Vagina (tissue), 2 donors: ENCODE measurements at regions not wholly inside any gene's neighbourhood (a gene's known extent, or its start where the extent isn't known, plus 50 kb on each side); places are given as distances from the start of the nearest gene placed in this dataset.

ENCODE experiments used
- DNase-seq, 2 donors: peaks; one replicate each; pipeline ENCODE4 v3.0.0-alpha.2; 2017; ENCODE audit errors: extremely low spot score in 2 of 2
- H3K27ac ChIP-seq: fragments of 200-600 bp; sonication (generic); one replicate; pipeline ENCODE4 v1.5.1; 2019
- H3K27me3 ChIP-seq: fragments of 200-600 bp; sonication (generic); one replicate; pipeline ENCODE4 v1.5.1; 2019
- H3K36me3 ChIP-seq, 2 donors: fragments of 200-600 bp; sonication (generic); one replicate each; pipeline ENCODE4 v1.5.1; 2017 to 2019
- H3K4me1 ChIP-seq: fragments of 200-600 bp; sonication (generic); one replicate; pipeline ENCODE4 v1.5.1; 2019
- H3K4me3 ChIP-seq, 2 donors: fragments of 200-600 bp; sonication (generic); 1 replicate in 1 of 2; 2 replicates in 1 of 2; pipeline ENCODE4 v1.5.1; 2016 to 2019
- H3K9me3 ChIP-seq: fragments of 200-600 bp; sonication (generic); one replicate; pipeline ENCODE4 v1.5.1; 2019
- POLR2A ChIP-seq, 2 donors: fragments of 450-650 bp; IDR thresholded peaks; one replicate each; pipeline ENCODE4 v1.6.1; 2017; ENCODE audit warnings: antibody characterized with exemption in 2 of 2, mild to moderate bottlenecking in 2 of 2, moderate library complexity in 2 of 2
- POLR2AphosphoS5 ChIP-seq, 2 donors: sonication (generic); formaldehyde crosslinking; IDR thresholded peaks; one replicate each; pipeline ENCODE4 v1.9.0; 2017; ENCODE audit warnings: antibody characterized with exemption in 2 of 2, mild to moderate bottlenecking in 2 of 2, low read depth in 1 of 2; ENCODE audit not compliant: insufficient read depth in 1 of 2
- intact Hi-C: fragments of 100-400 bp; cut with DNase I; formaldehyde crosslinking; loops from one replicate; pipeline ENCODE4 v1.15.1; 2023
- TF ChIP-seq, protein P1 (sequence below), 3 experiments: fragments of 450-650 bp in 2 of 3; fragments of 200-600 bp in 1 of 3; sonication (generic) in 1 of 3; IDR thresholded peaks; one replicate each; pipeline ENCODE4 v1.5.1; 2017 to 2019; ENCODE audit warnings: antibody characterized with exemption in 3 of 3, mild to moderate bottlenecking in 2 of 3, moderate library complexity in 2 of 3

DNA sequence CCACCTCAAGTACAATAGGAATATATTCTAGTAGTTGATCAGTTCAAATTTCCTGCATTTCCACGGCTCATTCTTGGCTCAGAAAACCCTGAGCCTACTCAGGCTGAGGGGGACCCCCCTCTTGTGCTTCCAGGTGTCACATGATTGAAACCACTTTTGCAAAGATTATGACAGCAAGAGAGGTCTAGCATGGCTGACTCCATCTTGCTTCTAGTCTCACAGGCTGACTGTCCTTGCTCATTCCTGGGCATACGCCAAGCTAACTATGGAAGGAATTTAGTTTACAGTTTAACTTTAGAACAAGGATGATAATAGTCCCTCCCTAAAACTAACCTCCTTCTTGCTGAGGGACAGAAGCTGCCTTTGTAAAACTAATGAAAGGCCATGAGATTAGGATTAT is 154.1 kb downstream of the SNX18 start:
- H3K27ac ChIP-seq, result peak overlapping the region; percentile 17
- no peaks in the 10 kb centered on the region for H3K9me3 ChIP-seq
- TF ChIP-seq POLR2AphosphoS5 (IDR thresholded peaks at IDR 0.05; ENCODE audit: insufficient read depth in 1 of 2, low read depth in 1 of 2) (no peak), POLR2A (IDR thresholded peaks at IDR 0.05) (no peak)
- TF ChIP-seq, protein P1, sequence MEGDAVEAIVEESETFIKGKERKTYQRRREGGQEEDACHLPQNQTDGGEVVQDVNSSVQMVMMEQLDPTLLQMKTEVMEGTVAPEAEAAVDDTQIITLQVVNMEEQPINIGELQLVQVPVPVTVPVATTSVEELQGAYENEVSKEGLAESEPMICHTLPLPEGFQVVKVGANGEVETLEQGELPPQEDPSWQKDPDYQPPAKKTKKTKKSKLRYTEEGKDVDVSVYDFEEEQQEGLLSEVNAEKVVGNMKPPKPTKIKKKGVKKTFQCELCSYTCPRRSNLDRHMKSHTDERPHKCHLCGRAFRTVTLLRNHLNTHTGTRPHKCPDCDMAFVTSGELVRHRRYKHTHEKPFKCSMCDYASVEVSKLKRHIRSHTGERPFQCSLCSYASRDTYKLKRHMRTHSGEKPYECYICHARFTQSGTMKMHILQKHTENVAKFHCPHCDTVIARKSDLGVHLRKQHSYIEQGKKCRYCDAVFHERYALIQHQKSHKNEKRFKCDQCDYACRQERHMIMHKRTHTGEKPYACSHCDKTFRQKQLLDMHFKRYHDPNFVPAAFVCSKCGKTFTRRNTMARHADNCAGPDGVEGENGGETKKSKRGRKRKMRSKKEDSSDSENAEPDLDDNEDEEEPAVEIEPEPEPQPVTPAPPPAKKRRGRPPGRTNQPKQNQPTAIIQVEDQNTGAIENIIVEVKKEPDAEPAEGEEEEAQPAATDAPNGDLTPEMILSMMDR (IDR thresholded peaks at IDR 0.05), result no peak
- H3K36me3 ChIP-seq, result no peaks in the 10 kb centered on the region
- H3K4me3 ChIP-seq, result no peak overlapping the region
- peaks cover 14% of the 10 kb centered on the region for H3K4me1 ChIP-seq
- peak in 1 of 2 donors; percentile 29 for DNase-seq
- intact Hi-C loops, result no loop called here
- H3K27me3 ChIP-seq, result no peaks in the 10 kb centered on the region

DNA sequence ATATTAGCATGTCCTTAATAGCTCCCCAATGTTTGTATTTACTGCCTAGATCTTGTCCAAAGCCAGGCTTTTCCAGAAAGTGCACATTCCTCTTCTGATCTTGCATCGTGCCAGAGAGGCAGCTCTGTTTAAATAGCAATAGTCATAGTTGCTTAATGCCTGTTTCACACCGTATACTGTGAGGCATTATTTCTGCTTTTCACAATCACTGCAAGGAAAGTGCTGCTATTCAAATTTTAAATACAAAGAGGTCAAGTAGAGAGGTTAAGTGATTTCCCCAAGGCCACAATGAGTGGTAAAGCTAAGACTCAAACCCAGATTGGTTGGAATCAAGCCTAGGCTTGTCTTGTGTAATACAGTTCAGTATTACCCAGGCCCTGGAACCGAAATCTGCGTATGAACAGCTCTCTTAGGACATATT is 153.6 kb downstream of the SNX18 start:
- Histone ChIP-seq H3K36me3 (no peaks in the 10 kb centered on the region), H3K27ac (peak overlapping the region; percentile 17), H3K9me3 (no peaks in the 10 kb centered on the region), H3K4me1 (peaks cover 14% of the 10 kb centered on the region), H3K27me3 (no peaks in the 10 kb centered on the region), H3K4me3 (no peak overlapping the region)
- intact Hi-C loops, result no loop called here
- DNase-seq, result peak in 1 of 2 donors; percentile 71
- TF ChIP-seq POLR2AphosphoS5 (IDR thresholded peaks at IDR 0.05; ENCODE audit: insufficient read depth in 1 of 2, low read depth in 1 of 2) (peak in 1 of 2 donors; percentile 33), POLR2A (IDR thresholded peaks at IDR 0.05) (no peak)
- TF ChIP-seq, protein P1 (IDR thresholded peaks at IDR 0.05), result no peak

DNA sequence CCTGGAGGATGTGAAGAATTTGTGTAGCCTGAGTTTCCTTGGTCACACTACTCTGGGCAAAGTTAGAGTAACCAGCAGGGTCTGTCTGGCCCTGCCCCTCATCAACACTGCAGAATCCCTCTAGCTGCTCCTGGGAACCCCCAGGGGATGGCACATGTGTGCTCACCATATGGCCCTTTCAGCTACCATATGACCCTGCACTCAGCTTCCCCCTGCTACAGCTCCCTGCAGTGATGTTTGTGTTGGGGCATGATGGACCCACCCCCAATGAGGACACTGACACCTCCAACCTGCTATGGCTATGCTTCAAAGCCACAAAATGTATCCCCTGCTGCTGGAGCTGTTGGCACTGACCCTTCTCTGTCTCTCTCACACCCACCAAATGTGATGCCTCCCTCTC is 152.7 kb downstream of the SNX18 start:
- H3K9me3 ChIP-seq, result no peaks in the 10 kb centered on the region
- H3K4me3 ChIP-seq, result no peak overlapping the region
- H3K27me3 ChIP-seq, result no peaks in the 10 kb centered on the region
- peaks cover 14% of the 10 kb centered on the region for H3K4me1 ChIP-seq
- DNase-seq, result no peak
- no peaks in the 10 kb centered on the region for H3K36me3 ChIP-seq
- TF ChIP-seq, protein P1 (IDR thresholded peaks at IDR 0.05), result no peak
- TF ChIP-seq POLR2AphosphoS5 (IDR thresholded peaks at IDR 0.05; ENCODE audit: insufficient read depth in 1 of 2, low read depth in 1 of 2), result no peak
- TF ChIP-seq POLR2A (IDR thresholded peaks at IDR 0.05), result no peak
- intact Hi-C loops, result no loop called here
- peak overlapping the region; percentile 33 for H3K27ac ChIP-seq

DNA sequence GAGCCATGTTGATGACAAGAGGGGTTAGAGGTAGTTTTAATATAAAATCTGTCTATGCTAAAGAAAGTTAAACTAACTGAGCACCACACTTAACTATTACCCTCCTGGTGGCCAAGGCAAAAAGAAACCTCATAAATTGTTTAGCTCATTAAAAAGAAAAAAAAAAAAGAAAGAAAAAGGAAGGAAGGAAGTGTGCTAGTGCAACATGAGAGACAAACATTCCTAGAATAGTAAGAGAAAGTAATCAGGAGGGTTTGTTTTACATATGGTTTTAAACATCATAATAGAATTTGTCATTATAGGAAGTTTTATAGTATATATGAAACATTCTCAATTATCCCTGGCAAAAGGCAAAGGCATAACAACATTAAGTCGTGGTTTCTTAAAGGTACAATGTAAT is 152.3 kb downstream of the SNX18 start:
- no peaks in the 10 kb centered on the region for H3K27me3 ChIP-seq
- no peak overlapping the region for H3K4me3 ChIP-seq
- H3K36me3 ChIP-seq, result no peaks in the 10 kb centered on the region
- H3K9me3 ChIP-seq, result no peaks in the 10 kb centered on the region
- H3K27ac ChIP-seq, result no peak overlapping the region
- peaks cover 14% of the 10 kb centered on the region for H3K4me1 ChIP-seq
- DNase-seq, result no peak
- TF ChIP-seq POLR2A (IDR thresholded peaks at IDR 0.05) (no peak), POLR2AphosphoS5 (IDR thresholded peaks at IDR 0.05; ENCODE audit: insufficient read depth in 1 of 2, low read depth in 1 of 2) (no peak)
- TF ChIP-seq, protein P1 (IDR thresholded peaks at IDR 0.05), result no peak
- intact Hi-C loops, result no loop called here

DNA sequence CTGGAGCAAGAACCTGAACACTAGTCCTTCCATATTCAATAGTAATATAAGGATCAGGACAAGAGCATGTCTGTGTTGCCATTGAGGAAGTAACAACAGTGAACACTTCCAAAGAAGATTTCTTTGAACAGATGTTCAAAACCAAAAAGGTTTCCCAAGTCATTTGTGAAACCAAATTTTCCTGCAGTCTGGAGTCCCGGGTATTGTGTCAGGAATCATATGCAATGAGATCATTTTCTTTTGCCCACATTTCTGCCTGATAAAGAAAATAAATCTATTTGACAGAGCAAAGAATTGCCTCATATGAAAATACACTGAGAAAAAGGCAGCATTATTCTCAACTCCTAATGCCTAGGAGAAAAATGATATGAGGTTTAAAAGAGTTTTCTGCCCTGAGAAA is 151.7 kb downstream of the SNX18 start:
- intact Hi-C loops, result no loop called here
- Histone ChIP-seq H3K27me3 (no peaks in the 10 kb centered on the region), H3K4me1 (peaks cover 14% of the 10 kb centered on the region), H3K9me3 (no peaks in the 10 kb centered on the region), H3K36me3 (no peaks in the 10 kb centered on the region), H3K27ac (no peak overlapping the region), H3K4me3 (no peak overlapping the region)
- no peak for TF ChIP-seq POLR2AphosphoS5 (IDR thresholded peaks at IDR 0.05; ENCODE audit: insufficient read depth in 1 of 2, low read depth in 1 of 2)
- no peak for TF ChIP-seq POLR2A (IDR thresholded peaks at IDR 0.05)
- TF ChIP-seq, protein P1 (IDR thresholded peaks at IDR 0.05), result no peak
- no peak for DNase-seq
